GDM1 (cell line): ENCODE measurements at regions not wholly inside any gene's neighbourhood (a gene's known extent, or its start where the extent isn't known, plus 50 kb on each side); places are given as distances from the start of the nearest gene placed in this dataset.
"Not testable (repeated sequence)": the region's sequence is repeated elsewhere in the genome, so short reads cannot be mapped to it uniquely, and the experiment has no call there.

Experiments
- DNase-seq: peaks from one replicate; lab custom pipeline; 2025; lab: John Stamatoyannopoulos, UW

DNA sequence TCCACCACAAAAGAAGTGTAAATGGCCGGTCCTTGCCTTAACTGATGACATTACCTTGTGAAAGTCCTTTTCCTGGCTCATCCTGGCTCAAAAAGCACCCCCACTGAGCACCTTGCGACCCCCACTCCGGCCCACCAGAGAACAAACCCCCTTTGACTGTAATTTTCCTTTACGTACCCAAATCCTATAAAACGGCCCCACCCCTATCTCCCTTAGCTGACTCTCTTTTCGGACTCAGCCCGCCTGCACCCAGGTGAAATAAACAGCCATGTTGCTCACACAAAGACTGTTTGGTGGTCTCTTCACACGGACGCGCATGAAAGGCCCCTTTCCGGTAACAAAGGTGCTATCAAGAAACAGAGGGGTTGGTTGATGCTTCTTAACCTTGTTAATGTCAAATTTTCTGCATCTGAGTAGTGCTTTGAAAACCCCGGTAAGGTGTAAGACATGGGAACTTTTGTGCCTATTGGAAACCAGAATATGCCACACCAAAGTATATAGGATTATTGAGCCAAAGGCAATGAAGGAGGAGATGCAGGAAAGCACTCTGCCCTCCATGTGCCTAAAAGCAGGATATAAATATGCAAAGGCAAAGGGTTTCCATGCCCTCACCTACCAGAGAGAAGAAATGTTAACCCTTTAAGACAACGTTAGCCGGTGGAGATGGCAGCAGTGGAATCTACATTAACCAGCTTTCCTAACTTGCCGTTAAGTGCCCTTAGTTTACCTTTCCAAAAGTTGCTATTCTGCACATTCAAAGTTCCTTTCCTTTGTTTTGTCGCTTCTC lies 105.4 kb upstream of the LDB2 start:
- DNase-seq: not testable (repeated sequence)

DNA sequence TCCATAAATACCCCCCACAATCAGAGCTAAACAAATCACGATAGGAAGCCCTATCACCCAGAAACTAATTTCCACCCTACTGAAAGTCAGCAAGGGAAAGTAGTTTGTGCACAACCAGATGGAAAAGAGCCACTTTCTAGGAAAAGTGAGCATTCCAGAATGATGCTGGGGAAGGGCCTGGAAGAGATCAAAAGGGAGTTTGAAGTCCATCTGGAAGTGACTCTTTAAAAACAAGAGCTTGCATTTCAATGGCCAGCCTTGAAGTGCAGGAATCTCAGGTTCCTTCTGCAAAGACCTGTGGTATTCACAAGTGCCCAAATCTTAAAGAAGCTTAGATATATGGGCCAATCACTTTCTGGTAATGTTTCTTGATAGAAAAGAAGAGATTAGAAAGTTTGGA lies 97.0 kb upstream of the LDB2 start:
- DNase-seq: no peak

DNA sequence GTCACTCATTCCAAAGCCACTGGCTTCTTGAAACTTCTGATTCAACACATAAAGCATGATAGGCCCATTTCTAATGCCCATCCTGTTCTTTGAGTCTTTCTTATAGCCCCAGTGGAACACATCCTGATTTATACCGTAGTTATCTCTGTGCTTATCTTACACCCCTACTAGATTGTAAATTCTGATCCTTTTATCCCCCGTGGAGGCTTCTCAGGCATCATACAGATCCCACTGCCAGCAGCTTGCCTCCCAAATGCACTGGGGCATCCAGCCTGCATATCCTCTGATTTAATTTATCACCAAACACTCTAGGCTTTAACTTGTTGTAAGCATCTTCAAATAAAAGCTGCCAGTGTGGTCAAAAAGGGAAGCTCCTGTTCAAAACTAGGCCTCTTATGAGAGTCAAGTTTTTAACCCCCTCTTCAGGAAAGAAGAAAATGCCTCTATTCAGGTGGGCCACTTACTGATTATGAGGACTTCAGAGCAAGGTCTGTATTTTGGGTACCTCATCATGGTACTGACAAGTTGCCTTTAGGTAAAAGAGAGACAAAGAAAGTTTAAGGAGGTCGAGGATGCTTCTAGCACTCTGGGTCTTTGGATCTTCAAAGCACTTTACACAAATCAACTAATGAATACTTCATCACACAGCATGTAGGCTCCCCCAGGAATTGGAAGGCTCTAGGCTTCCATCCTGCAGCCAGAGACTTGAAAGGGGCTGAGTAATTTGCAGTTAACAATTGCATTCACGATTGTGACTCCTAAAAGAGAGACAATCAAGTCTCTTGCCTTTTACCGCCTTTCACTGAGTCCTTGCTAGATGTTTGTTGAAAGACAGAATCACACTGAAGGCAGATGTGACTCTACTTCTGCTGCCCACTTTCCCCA lies 95.8 kb upstream of the LDB2 start:
- no peak for DNase-seq

DNA sequence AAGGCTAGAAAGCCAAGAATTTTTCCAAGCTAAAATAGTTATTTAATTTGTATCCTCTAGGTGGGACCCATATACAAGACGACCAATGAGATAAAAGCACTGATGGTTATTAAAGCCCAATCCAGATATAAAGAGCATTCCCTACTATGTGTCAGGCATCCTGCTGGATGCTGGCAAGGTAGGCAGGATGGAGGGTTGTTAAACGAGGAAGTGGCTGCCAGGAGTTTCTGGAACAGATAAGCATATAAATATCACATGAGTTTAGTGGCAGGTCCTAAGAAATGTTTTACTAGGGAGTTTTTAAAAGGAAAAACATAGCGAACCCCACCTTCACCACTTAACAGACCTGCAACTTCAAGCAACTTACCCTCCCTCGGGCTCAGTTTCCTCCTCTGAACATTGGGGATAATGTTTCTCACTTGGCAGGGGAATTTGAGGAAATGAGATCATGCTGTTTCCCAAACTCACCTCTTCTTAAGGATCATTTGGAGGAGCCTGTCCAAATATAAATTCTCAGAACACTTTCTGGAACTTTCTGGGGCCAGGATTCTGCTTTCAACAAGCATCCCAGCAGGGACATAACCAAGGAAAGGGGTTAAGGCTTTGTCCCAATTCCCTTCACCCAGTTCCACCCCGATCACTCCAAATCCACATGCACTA lies 94.3 kb upstream of the LDB2 start:
- no peak for DNase-seq

DNA sequence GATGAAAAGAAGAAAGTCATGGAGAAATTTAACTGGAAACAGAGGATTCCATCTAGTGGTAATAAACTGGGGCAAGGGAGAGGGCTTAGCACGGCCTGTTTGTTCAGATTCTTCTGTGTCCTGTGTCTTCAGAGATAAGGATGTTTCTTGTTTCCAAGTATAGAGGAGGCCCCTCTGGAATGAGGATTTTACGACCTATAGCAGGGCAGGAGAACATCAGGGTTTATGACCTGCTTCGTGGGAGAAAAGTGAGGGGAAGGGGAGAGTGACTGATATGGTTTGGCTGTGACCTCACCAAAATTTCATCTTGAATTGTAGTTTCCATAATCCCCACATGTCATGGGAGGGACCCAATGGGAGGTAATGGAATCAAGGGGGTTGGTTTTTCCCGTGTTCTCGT lies 93.0 kb upstream of the LDB2 start:
- DNase-seq: no peak

DNA sequence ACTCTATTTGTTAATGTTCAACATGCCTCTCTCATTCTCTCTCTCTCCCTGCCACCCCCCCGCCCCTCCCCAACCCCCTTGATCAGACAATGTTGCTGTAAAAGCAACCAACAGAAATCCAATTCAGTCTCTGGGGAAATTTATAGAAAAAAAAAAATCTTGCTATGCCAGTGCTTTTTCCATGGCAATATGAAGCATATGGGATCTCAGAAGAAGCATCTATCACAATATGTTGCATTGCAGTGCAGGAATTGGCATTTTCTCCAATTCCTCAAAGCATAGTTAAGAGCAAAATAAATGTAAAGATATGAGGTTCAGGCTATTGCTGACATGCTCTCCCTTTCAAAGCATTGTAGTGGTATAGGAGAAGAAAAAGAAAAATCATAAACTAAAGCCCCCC lies 90.9 kb upstream of the LDB2 start:
- DNase-seq: no peak

DNA sequence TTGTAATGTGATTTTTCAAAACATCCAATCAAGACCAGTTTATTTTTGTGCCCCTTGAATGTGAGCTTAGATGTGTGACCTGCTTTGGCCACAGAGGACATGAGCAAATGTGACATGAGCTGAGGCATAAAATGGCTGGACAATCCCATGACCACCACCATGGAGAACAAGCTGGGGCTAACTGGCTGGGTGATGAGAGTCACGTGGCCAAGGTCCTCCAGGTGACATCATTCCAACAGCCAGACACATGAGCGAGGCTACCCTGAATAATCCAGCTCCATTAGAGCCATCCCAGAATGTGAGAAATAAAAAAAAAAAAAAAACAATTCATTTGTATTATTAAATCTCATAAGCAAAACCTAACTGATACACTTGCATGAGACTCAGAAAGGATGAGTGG lies 90.4 kb upstream of the LDB2 start:
- no peak for DNase-seq

DNA sequence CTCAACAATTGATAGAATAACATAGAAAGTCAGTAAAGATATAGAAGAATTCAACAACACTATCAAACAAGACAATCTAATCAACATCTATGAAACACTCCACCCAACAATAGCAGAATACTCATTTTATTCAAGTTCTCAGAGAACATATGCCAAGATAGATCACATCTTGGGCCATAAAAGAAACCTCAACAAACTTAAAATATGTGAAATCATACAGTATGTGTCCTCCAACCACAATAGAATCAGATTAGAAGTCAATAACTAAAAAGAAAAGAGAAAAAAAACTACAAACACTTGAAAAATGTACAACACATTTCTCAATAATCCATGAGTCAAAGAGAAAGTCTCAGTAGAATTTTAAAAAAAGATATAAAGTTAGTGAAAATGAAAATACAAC lies 78.6 kb upstream of the LDB2 start:
- no peak for DNase-seq

DNA sequence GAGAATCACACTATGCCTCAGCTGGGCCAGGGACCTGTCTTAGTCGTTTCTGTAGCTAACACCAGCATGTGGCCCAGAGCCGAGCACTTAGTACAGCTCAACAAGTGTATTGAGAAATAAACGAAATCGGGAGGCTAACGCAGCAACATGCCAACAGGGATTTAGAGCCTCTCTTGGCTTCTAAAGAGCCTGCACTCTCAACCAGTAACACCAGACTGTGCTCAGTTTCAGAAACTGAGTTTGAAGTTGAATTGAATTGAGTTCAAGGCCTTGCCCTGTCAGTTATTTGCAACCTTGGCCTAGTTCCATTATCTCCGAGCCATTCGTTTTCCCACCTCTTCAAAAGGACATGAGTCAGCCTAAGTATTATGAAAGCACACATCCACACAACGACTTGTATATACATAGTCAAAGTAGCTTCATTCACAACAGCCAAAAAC lies 71.3 kb upstream of the LDB2 start:
- DNase-seq: no peak

DNA sequence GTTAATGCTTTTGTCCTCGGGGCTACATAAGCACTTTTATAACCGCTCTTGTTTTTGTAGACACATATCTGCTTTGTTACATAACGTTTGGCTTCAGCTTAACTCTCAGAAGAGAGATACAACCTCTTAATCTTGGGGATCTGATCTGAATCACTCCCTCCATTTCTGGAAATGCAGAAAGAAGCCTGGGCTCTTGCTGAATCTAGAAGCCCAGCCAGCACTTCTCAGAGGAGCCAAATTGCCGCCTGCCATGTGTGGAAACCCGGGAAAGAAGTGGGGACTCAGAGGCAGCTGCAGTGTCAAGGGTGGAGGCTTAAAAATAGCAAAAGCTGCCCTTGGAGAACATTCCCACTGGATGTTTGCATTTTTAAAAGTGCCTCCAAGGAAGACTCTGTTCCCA lies 69.3 kb upstream of the LDB2 start:
- DNase-seq: no peak

DNA sequence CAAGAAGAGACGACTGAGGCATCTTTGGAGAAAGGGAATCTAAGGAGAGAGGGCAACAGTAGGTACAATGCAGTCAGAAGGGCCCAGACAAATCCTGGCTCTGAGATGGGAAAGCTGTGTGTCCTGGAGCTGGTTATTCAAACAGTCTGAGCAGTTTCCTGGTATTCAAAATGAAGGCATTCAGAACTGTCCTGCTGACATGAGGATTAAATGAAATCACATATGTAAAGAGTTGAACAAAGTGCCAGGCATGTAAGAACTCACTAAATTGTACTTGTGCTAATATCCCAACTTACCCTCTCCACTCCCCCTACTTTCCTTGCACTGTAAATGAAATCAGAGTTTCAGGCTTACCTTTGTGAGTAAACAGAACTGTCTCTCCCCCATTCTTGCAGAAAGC lies 60.9 kb upstream of the LDB2 start:
- DNase-seq: no peak

DNA sequence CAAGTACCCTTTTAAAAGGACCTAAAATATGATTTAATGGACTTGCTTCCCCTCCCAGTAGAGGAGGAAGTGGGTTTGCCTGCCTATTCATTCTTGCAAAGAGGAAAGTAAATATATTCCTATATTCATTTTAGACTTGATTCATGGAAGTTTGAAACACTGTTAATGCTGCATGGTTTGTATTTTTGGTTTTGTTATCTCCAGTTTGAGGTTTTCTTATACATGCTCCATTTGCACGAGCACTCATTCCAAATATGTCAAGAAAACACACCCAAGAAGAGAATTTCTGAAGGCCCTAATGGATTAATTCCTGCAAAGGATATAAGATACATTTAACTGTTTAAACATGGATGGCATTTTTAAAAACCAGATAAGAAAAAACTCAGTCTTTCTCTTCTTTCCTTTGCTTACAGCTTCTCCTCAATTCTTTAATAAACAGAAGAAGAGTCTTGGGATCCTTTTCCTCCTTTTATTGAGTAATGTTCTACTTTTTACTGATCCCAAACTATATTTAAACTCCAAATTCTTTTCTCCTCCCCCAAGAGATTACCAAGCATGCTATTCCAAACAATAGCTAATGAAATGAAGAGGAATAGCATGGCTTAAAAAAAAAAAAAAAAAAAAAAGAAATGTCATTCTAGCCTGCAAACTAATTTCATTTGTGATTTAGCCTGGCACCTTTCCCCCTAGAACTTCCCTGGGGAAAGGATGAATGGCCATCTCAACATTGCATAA lies 54.6 kb upstream of the LDB2 start:
- no peak for DNase-seq

DNA sequence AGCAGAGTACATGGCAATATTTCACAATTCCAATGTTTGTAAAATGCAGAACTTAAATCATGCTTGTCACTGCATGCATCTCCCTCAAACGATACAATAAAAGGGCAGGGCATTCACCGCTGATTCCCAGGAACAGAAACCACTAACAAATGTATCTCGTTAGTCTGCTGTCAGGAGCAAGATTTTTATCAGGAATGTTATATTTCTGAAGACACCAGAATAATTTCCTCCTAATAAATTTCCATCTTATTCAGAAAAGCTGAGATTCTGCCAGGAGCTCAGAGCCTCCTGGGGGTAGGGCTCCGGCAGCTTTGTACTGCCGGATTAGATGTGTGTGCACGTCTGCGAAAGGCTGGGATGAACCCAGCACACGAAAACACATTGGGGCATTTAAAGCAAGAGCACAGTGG lies 54.0 kb upstream of the LDB2 start:
- no peak for DNase-seq
